NT2/D1 (cell line): ENCODE measurements at regions not wholly inside any gene's neighbourhood (a gene's known extent, or its start where the extent isn't known, plus 50 kb on each side); places are given as distances from the start of the nearest gene placed in this dataset.

Experiments
- SUZ12 ChIP-seq: IDR thresholded peaks from 2 replicates; pipeline ENCODE4 v1.6.1; 2011; ENCODE audit not compliant: insufficient read length, insufficient read depth; ENCODE audit errors: extremely low read depth
- YY1 ChIP-seq: IDR thresholded peaks from 2 replicates; pipeline ENCODE4 v1.6.1; 2011; ENCODE audit not compliant: insufficient read length, insufficient read depth
- ZNF274 ChIP-seq: IDR thresholded peaks from 2 replicates; pipeline ENCODE4 v1.6.1; 2011; ENCODE audit warnings: mild to moderate bottlenecking, low read depth, low read length

DNA sequence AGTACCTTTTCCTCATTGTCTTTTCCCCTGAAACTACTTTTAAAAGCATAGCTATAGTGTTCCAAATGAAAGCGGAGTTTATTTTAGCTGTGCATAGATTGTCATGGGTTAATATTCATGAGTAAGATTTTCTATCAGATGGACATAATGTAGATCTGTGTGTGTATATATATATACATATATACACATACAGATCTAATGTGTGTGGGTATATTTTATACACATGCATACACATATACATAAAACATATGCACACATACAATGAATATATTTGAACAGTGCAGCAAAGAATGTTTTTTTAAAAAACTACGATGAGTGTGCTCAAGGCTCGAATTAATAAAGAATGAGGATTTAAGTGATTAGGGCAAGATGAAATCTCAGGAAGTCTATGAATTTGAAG is 328.3 kb upstream of the IL12A start:
- TF ChIP-seq SUZ12, result no peak
- no peak for TF ChIP-seq ZNF274
- no peak for TF ChIP-seq YY1
